H9 (cell line): ENCODE measurements at regions not wholly inside any gene's neighbourhood (a gene's known extent, or its start where the extent isn't known, plus 50 kb on each side); places are given as distances from the start of the nearest gene placed in this dataset.

Experiments
- DNase-seq: peaks from one replicate; pipeline ENCODE4 v3.0.0-alpha.2; 2017
- H2AFZ ChIP-seq: one replicate; pipeline ENCODE4 v1.6.1; 2013; ENCODE audit warnings: mild to moderate bottlenecking, low read length, control low read depth, moderate library complexity
- H2AK5ac ChIP-seq: 2 replicates; pipeline ENCODE4 v1.6.1; 2013; ENCODE audit warnings: low read length, control low read depth, mixed read lengths; ENCODE audit not compliant: insufficient read length
- H2BK120ac ChIP-seq: one replicate; pipeline ENCODE4 v1.6.1; 2013; ENCODE audit warnings: low read depth, mild to moderate bottlenecking, low read length, control low read depth, inconsistent platforms; ENCODE audit not compliant: poor library complexity, severe bottlenecking
- H2BK12ac ChIP-seq: 2 replicates; pipeline ENCODE4 v1.6.1; 2013; ENCODE audit warnings: low read length, control low read depth, mixed read lengths, low read depth; ENCODE audit not compliant: insufficient read length
- H2BK15ac ChIP-seq: 2 replicates; pipeline ENCODE4 v1.6.1; 2013; ENCODE audit warnings: low read depth, low read length, control low read depth
- H2BK20ac ChIP-seq: one replicate; pipeline ENCODE4 v1.6.1; 2013; ENCODE audit warnings: low read depth, mild to moderate bottlenecking, low read length, control low read depth, inconsistent platforms; ENCODE audit not compliant: poor library complexity, severe bottlenecking
- H2BK5ac ChIP-seq: 2 replicates; pipeline ENCODE4 v1.6.1; 2013; ENCODE audit warnings: low read length, control low read depth, mixed read lengths; ENCODE audit not compliant: insufficient read length
- H3K14ac ChIP-seq: 2 replicates; pipeline ENCODE4 v1.6.1; 2013; ENCODE audit warnings: low read length, control low read depth; ENCODE audit not compliant: insufficient read depth
- H3K18ac ChIP-seq: 2 replicates; pipeline ENCODE4 v1.6.1; 2013; ENCODE audit warnings: low read depth, mild to moderate bottlenecking, mixed read lengths, low read length, control low read depth; ENCODE audit not compliant: insufficient read length
- H3K23ac ChIP-seq: 2 replicates; pipeline ENCODE4 v1.6.1; 2013; ENCODE audit warnings: low read length, control low read depth, mixed read lengths, low read depth; ENCODE audit not compliant: insufficient read length
- H3K23me2 ChIP-seq: 2 replicates; pipeline ENCODE4 v1.6.1; 2013; ENCODE audit warnings: low read depth, mild to moderate bottlenecking, mixed read lengths, low read length, control low read depth; ENCODE audit not compliant: insufficient read length, poor library complexity, severe bottlenecking
- H3K27ac ChIP-seq: 2 replicates; pipeline ENCODE4 v1.5.1; 2013; ENCODE audit warnings: low read length, control low read depth, mixed read lengths, low read depth; ENCODE audit not compliant: insufficient read length
- H3K27me3 ChIP-seq: 2 replicates; pipeline ENCODE4 v1.6.1; 2013; ENCODE audit warnings: low read length, control low read depth, inconsistent platforms; ENCODE audit not compliant: insufficient read depth
- H3K4ac ChIP-seq: 2 replicates; pipeline ENCODE4 v1.6.1; 2013; ENCODE audit warnings: low read depth, mild to moderate bottlenecking, control low read depth, inconsistent platforms, low read length, moderate library complexity
- H3K4me1 ChIP-seq: 2 replicates; pipeline ENCODE4 v1.6.1; 2013; ENCODE audit warnings: low read length, control low read depth, inconsistent platforms; ENCODE audit not compliant: insufficient read depth
- H3K4me2 ChIP-seq: 2 replicates; pipeline ENCODE4 v1.6.1; 2013; ENCODE audit warnings: low read length, control low read depth, mixed read lengths; ENCODE audit not compliant: insufficient read length, insufficient read depth
- H3K56ac ChIP-seq: 2 replicates; pipeline ENCODE4 v1.6.1; 2013; ENCODE audit warnings: low read depth, mild to moderate bottlenecking, mixed read lengths, low read length, control low read depth; ENCODE audit not compliant: insufficient read length
- H3K79me1 ChIP-seq: 2 replicates; pipeline ENCODE4 v1.6.1; 2013; ENCODE audit warnings: low read depth, mild to moderate bottlenecking, moderate library complexity, low read length, control low read depth, inconsistent platforms; ENCODE audit not compliant: insufficient read depth, poor library complexity, severe bottlenecking
- H3K79me2 ChIP-seq: 2 replicates; pipeline ENCODE4 v1.6.1; 2013; ENCODE audit warnings: low read length, control low read depth, inconsistent platforms; ENCODE audit not compliant: insufficient read depth
- H3K9ac ChIP-seq: 2 replicates; pipeline ENCODE4 v1.6.1; 2013; ENCODE audit warnings: low read length, control low read depth, mixed read lengths; ENCODE audit not compliant: insufficient read length; ENCODE audit errors: extremely low read depth
- H3K9me3 ChIP-seq: one replicate; pipeline ENCODE4 v1.6.1; 2013; ENCODE audit warnings: low read depth, low read length, inconsistent platforms; ENCODE audit not compliant: control insufficient read depth
- H3T11ph ChIP-seq: one replicate; pipeline ENCODE4 v1.6.1; 2013; ENCODE audit warnings: mild to moderate bottlenecking, low read length, control low read depth, inconsistent platforms
- H4K20me1 ChIP-seq: one replicate; pipeline ENCODE4 v1.6.1; 2013; ENCODE audit not compliant: control insufficient read depth, insufficient read length, insufficient read depth
- H4K5ac ChIP-seq: 2 replicates; pipeline ENCODE4 v1.6.1; 2013; ENCODE audit warnings: low read depth, mild to moderate bottlenecking, mixed read lengths, low read length, control low read depth; ENCODE audit not compliant: insufficient read length
- H4K8ac ChIP-seq: replicated peaks from 2 replicates; pipeline ENCODE4 v1.6.1; 2013; ENCODE audit warnings: low read length, control low read depth, mixed read lengths, low read depth; ENCODE audit not compliant: insufficient read length
- H4K91ac ChIP-seq: 2 replicates; pipeline ENCODE4 v1.6.1; 2013; ENCODE audit warnings: low read depth, mild to moderate bottlenecking, moderate library complexity, mixed read lengths, low read length, control low read depth; ENCODE audit not compliant: insufficient read length
- H3K27ac Mint-ChIP-seq, 3 experiments: 2 replicates in 2 of 3; 3 replicates in 1 of 3; pipeline ENCODE4 v1.8.0; 2020 to 2021; ENCODE audit warnings: mixed read lengths in 3 of 3, mild to moderate bottlenecking in 1 of 3, moderate library complexity in 1 of 3
- H3K27me3 Mint-ChIP-seq: 2 replicates; pipeline ENCODE4 v1.8.0; 2021; ENCODE audit warnings: low read depth, mild to moderate bottlenecking, moderate library complexity, mixed read lengths
- H3K36me3 Mint-ChIP-seq, 3 experiments: 2 replicates in 2 of 3; 3 replicates in 1 of 3; pipeline ENCODE4 v1.8.0; 2020 to 2021; ENCODE audit warnings: low read depth in 3 of 3, mixed read lengths in 3 of 3; ENCODE audit not compliant: insufficient read depth in 1 of 3
- H3K4me1 Mint-ChIP-seq, 2 experiments: 2 replicates each; pipeline ENCODE4 v1.8.0; 2020; ENCODE audit warnings: mixed read lengths in 2 of 2
- H3K4me3 Mint-ChIP-seq, 2 experiments: 2 replicates in 1 of 2; 3 replicates in 1 of 2; pipeline ENCODE4 v1.8.0; 2020 to 2021; ENCODE audit warnings: mild to moderate bottlenecking in 2 of 2, mixed read lengths in 2 of 2, moderate library complexity in 1 of 2
- H3K9me3 Mint-ChIP-seq, 2 experiments: 2 replicates in 1 of 2; 3 replicates in 1 of 2; pipeline ENCODE4 v1.8.0; 2020; ENCODE audit warnings: mild to moderate bottlenecking in 2 of 2, mixed read lengths in 2 of 2, moderate library complexity in 1 of 2
- CTCF ChIP-seq: fragments of 200-600 bp; sonication (generic); conservative IDR thresholded peaks from 3 replicates; pipeline ENCODE4 v1.8.0; 2021; ENCODE audit warnings: antibody characterized with exemption, mild to moderate bottlenecking
- WGBS: extraction: QIAGEN DNeasy Blood & Tissue Kit; methylation state at CpG from one replicate; pipeline ENCODE4 v1.1.7; 2013; ENCODE audit warnings: missing lambda C conversion rate, low lambda C conversion rate, mixed read lengths; ENCODE audit not compliant: insufficient read length; ENCODE audit errors: extremely low coverage; 5-methylcytosine and 5-hydroxymethylcytosine counted together

DNA sequence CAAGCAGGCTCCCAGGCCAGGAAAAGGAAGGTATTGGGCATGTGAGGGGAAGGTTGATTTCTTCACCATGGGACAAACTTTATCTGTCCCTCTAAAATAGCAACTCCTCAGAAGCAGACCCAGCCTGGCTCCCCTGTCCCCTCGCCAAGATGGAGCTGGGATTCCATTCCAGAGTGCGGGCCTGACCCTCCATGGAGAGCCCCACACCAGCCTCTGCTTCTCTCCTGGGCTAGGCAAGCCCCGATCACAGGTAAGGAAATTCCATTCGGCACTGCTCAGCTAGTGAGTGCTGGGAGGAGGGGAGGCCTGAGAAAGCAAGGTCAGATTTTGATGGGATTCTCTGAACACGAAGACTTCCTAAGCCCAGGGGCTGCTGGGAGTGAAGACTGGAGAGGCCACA lies 98.4 kb downstream of the EFNB1 start:
- Histone ChIP-seq H3K79me2 (no peaks in the 10 kb centered on the region), H3T11ph (no peak overlapping the region), H3K56ac (no peak overlapping the region), H2BK20ac (no peak overlapping the region), H3K9me3 (peaks cover 4% of the 10 kb centered on the region), H3K27me3 (no peaks in the 10 kb centered on the region; the same call in 1 of the 2 replicates), H3K23me2 (no peaks in the 10 kb centered on the region), H2BK12ac (no peak overlapping the region), H3K18ac (no peak overlapping the region), H4K91ac (no peak overlapping the region), H3K4me2 (no peak overlapping the region), H3K27ac (no peak overlapping the region), H4K5ac (no peak overlapping the region), H3K4me1 (no peaks in the 10 kb centered on the region; the same call in 1 of the 2 replicates), H4K8ac (no peak overlapping the region), H2BK5ac (no peak overlapping the region), H3K9ac (no peak overlapping the region), H2BK15ac (no peak overlapping the region), H2AFZ (no peak overlapping the region), H3K4ac (no peak overlapping the region), H3K14ac (no peak overlapping the region), H3K23ac (no peak overlapping the region), H2AK5ac (no peak overlapping the region), H2BK120ac (no peak overlapping the region), H4K20me1 (no peaks in the 10 kb centered on the region), H3K79me1 (no peaks in the 10 kb centered on the region)
- no peak for DNase-seq
- Mint-ChIP-seq H3K9me3 (peaks cover 54 to 59% of the 10 kb centered on the region in 2 experiments), H3K27ac (no peak overlapping the region; a peak in 1 of 7 replicates), H3K27me3 (peaks cover 10% of the 10 kb centered on the region), H3K4me1 (peaks cover 3 to 5% of the 10 kb centered on the region in 2 experiments; a peak in 2 of 4 replicates), H3K4me3 (no peak overlapping the region; a peak in 1 of 5 replicates), H3K36me3 (peaks cover 0 to 4% (median 0%) of the 10 kb centered on the region in 3 experiments; a peak in 1 of 7 replicates)
- no CpG with 5 or more reads among the region's 5 CpGs for WGBS
- TF ChIP-seq CTCF, result no peak
